HL-60/S4 (cell line): ENCODE measurements at regions not wholly inside any gene's neighbourhood (a gene's known extent, or its start where the extent isn't known, plus 50 kb on each side); places are given as distances from the start of the nearest gene placed in this dataset.

ENCODE experiments used
- in situ Hi-C: fragments of 300-500 bp; cut with MboI; formaldehyde crosslinking; loops from 2 replicates; pipeline ENCODE4 v1.14.3; 2022; ENCODE audit warnings: low sequenced_read_pairs

GRCh38 chr16:17691106-17691898, 220.5 kb upstream of the XYLT1 start:
- in situ Hi-C loops: no loop called here

GRCh38 chr16:17685447-17685846, 214.7 kb upstream of the XYLT1 start:
- in situ Hi-C loops: no loop called here

GRCh38 chr16:17683281-17683680, 212.5 kb upstream of the XYLT1 start:
- in situ Hi-C loops: no loop called here

GRCh38 chr16:17676171-17676570, 205.4 kb upstream of the XYLT1 start:
- in situ Hi-C loops: no loop called here

GRCh38 chr16:17668386-17668785, 197.6 kb upstream of the XYLT1 start:
- in situ Hi-C loops: no loop called here

GRCh38 chr16:17666293-17666692, 195.5 kb upstream of the XYLT1 start:
- in situ Hi-C loops: no loop called here

- in situ Hi-C loops: no loop called here
Observed at GRCh38 chr16:17658881-17659280, 188.1 kb upstream of the XYLT1 start.

GRCh38 chr16:17657045-17657444, 186.3 kb upstream of the XYLT1 start:
- in situ Hi-C loops: no loop called here

GRCh38 chr16:17654571-17654970, 183.8 kb upstream of the XYLT1 start:
- in situ Hi-C loops: no loop called here

GRCh38 chr16:17654142-17654541, 183.4 kb upstream of the XYLT1 start:
- in situ Hi-C loops: no loop called here

- in situ Hi-C loops: no loop called here
Observed at GRCh38 chr16:17647879-17648872, 177.4 kb upstream of the XYLT1 start.

GRCh38 chr16:17643935-17644334, 173.2 kb upstream of the XYLT1 start:
- in situ Hi-C loops: no loop called here

- in situ Hi-C loops: no loop called here
Observed at GRCh38 chr16:17641990-17642389, 171.2 kb upstream of the XYLT1 start.

GRCh38 chr16:17638134-17638533, 167.4 kb upstream of the XYLT1 start:
- in situ Hi-C loops: no loop called here

- in situ Hi-C loops: no loop called here
Observed at GRCh38 chr16:17635183-17635582, 164.4 kb upstream of the XYLT1 start.

- in situ Hi-C loops: no loop called here
Observed at GRCh38 chr16:17633181-17633951, 162.6 kb upstream of the XYLT1 start.

- in situ Hi-C loops: no loop called here
Observed at GRCh38 chr16:17632667-17633066, 161.9 kb upstream of the XYLT1 start.

GRCh38 chr16:17629936-17630335, 159.2 kb upstream of the XYLT1 start:
- in situ Hi-C loops: no loop called here

GRCh38 chr16:17628983-17629382, 158.2 kb upstream of the XYLT1 start:
- in situ Hi-C loops: no loop called here

GRCh38 chr16:17622366-17622765, 151.6 kb upstream of the XYLT1 start:
- in situ Hi-C loops: no loop called here

GRCh38 chr16:17619261-17619660, 148.5 kb upstream of the XYLT1 start:
- in situ Hi-C loops: no loop called here
